ENCODE measurements at regions not wholly inside any gene's neighbourhood (a gene's known extent, or its start where the extent isn't known, plus 50 kb on each side); places are given as distances from the start of the nearest gene placed in this dataset.

GRCh38 chr3:177357352-177358090 is 160.2 kb upstream of the TBL1XR1 start:
- no peaks in the 10 kb centered on the region for H3K9me3 Mint-ChIP-seq (ENCODE audit: low read depth, unreplicated experiment)
- peak; percentile 79 for DNase-seq
- peaks cover 68% of the 10 kb centered on the region for H3K4me1 Mint-ChIP-seq (ENCODE audit: low read depth, unreplicated experiment)
- peak overlapping the region; percentile 71 for H3K27ac Mint-ChIP-seq (ENCODE audit: unreplicated experiment)
- no peaks in the 10 kb centered on the region for H3K27me3 Mint-ChIP-seq (ENCODE audit: unreplicated experiment)
- no peak for TF ChIP-seq CTCF (IDR thresholded peaks at IDR 0.05; ENCODE audit: unreplicated experiment)
- BruUV-seq (replicated peaks), result no TSS peak
- CTCF ChIA-PET, result interaction anchor here (0.5 to 2.7 kb wide), 9 partner anchors 12 to 307 kb away, joined by 3 to 10 read pairs (median 5); partner anchors contain the start of gene TBL1XR1
- H3K4me3 Mint-ChIP-seq (ENCODE audit: low read depth, unreplicated experiment), result peak overlapping the region; percentile 63
- peaks cover 46% of the 10 kb centered on the region for H3K36me3 Mint-ChIP-seq (ENCODE audit: insufficient read depth, unreplicated experiment)
- intact Hi-C loops (cut with micrococcal nuclease; ENCODE audit: unreplicated experiment), result loop anchor here (1.0 to 2.0 kb wide), 5 partner anchors 12 to 420 kb away; no protein-coding TSS in a partner anchor

GRCh38 chr3:177358091-177358976 is 161.1 kb upstream of the TBL1XR1 start:
- Mint-ChIP-seq H3K4me1 (ENCODE audit: low read depth, unreplicated experiment) (peaks cover 60% of the 10 kb centered on the region), H3K27ac (ENCODE audit: unreplicated experiment) (peak overlapping the region; percentile 71), H3K9me3 (ENCODE audit: low read depth, unreplicated experiment) (no peaks in the 10 kb centered on the region), H3K36me3 (ENCODE audit: insufficient read depth, unreplicated experiment) (peaks cover 46% of the 10 kb centered on the region), H3K4me3 (ENCODE audit: low read depth, unreplicated experiment) (peak overlapping the region; percentile 63), H3K27me3 (ENCODE audit: unreplicated experiment) (no peaks in the 10 kb centered on the region)
- CTCF ChIA-PET, result interaction anchor here (1.0 to 2.7 kb wide), 8 partner anchors 10 to 308 kb away, joined by 3 to 10 read pairs (median 6); partner anchors contain the start of gene TBL1XR1
- no peak for TF ChIP-seq CTCF (IDR thresholded peaks at IDR 0.05; ENCODE audit: unreplicated experiment)
- DNase-seq, result peak; percentile 69
- BruUV-seq (replicated peaks), result TSS peak; percentile 56
- intact Hi-C loops (cut with micrococcal nuclease; ENCODE audit: unreplicated experiment), result loop anchor here (1.0 to 2.0 kb wide), 3 partner anchors 58 to 419 kb away; no protein-coding TSS in a partner anchor

- CTCF ChIA-PET, result interaction anchor here (0.6 to 2.2 kb wide), 9 partner anchors 9 to 387 kb away, joined by 3 to 14 read pairs (median 5); partner anchors contain the start of gene TBL1XR1
- peak overlapping the region; percentile 63 for H3K4me3 Mint-ChIP-seq (ENCODE audit: low read depth, unreplicated experiment)
- H3K27ac Mint-ChIP-seq (ENCODE audit: unreplicated experiment), result peak overlapping the region; percentile 71
- peaks cover 60% of the 10 kb centered on the region for H3K4me1 Mint-ChIP-seq (ENCODE audit: low read depth, unreplicated experiment)
- TF ChIP-seq CTCF (IDR thresholded peaks at IDR 0.05; ENCODE audit: unreplicated experiment), result no peak
- no peaks in the 10 kb centered on the region for H3K27me3 Mint-ChIP-seq (ENCODE audit: unreplicated experiment)
- peak; percentile 57 for DNase-seq
- intact Hi-C loops (cut with micrococcal nuclease; ENCODE audit: unreplicated experiment), result loop anchor here (1.0 to 2.0 kb wide), 3 partner anchors 58 to 418 kb away; no protein-coding TSS in a partner anchor
- H3K9me3 Mint-ChIP-seq (ENCODE audit: low read depth, unreplicated experiment), result no peaks in the 10 kb centered on the region
- BruUV-seq (replicated peaks), result no TSS peak
- peaks cover 46% of the 10 kb centered on the region for H3K36me3 Mint-ChIP-seq (ENCODE audit: insufficient read depth, unreplicated experiment)
Measured at GRCh38 chr3:177358977-177359592, 161.8 kb upstream of the TBL1XR1 start.

Measured in Calu3 (cell line).